ENCODE measurements at regions not wholly inside any gene's neighbourhood (a gene's known extent, or its start where the extent isn't known, plus 50 kb on each side); places are given as distances from the start of the nearest gene placed in this dataset.

- TF ChIP-seq POLR2A (IDR thresholded peaks at IDR 0.05) (no peak), CTCF (IDR thresholded peaks at IDR 0.05) (no peak)
Measured at GRCh38 chr13:108551674-108552073, 77.7 kb upstream of the MYO16 start.

All from testis (tissue), 2 donors.